ENCODE measurements at regions not wholly inside any gene's neighbourhood (a gene's known extent, or its start where the extent isn't known, plus 50 kb on each side); places are given as distances from the start of the nearest gene placed in this dataset.
"Not testable (repeated sequence)": the region's sequence is repeated elsewhere in the genome, so short reads cannot be mapped to it uniquely, and the experiment has no call there.

- Histone ChIP-seq H4K20me1 (ENCODE audit: low read depth) (no peaks in the 10 kb centered on the region), H3K4me1 (peaks cover 30% of the 10 kb centered on the region), H3K4me2 (no peak overlapping the region), H3K9me3 (ENCODE audit: low read depth) (no peaks in the 10 kb centered on the region), H3K27me3 (no peaks in the 10 kb centered on the region), H3K27ac (no peak overlapping the region), H3K79me2 (ENCODE audit: low read depth) (no peaks in the 10 kb centered on the region), H3K9ac (no peak overlapping the region), H3F3A (ENCODE audit: low read depth) (peaks cover 26% of the 10 kb centered on the region), H2AFZ (replicated peaks) (no peak overlapping the region), H3K4me3 (no peak overlapping the region), H3K36me3 (no peaks in the 10 kb centered on the region)
- Mint-ChIP-seq H3K9me3 (peaks cover 7% of the 10 kb centered on the region), H3K27me3 (ENCODE audit: insufficient read depth, low read depth) (no peaks in the 10 kb centered on the region), H3K4me1 (peaks cover 31% of the 10 kb centered on the region), H3K4me3 (no peak overlapping the region), H3K36me3 (no peaks in the 10 kb centered on the region), H3K27ac (no peak overlapping the region)
- TF ChIP-seq EZH2 (IDR thresholded peaks at IDR 0.05) = no peak
- TF ChIP-seq, protein P1, sequence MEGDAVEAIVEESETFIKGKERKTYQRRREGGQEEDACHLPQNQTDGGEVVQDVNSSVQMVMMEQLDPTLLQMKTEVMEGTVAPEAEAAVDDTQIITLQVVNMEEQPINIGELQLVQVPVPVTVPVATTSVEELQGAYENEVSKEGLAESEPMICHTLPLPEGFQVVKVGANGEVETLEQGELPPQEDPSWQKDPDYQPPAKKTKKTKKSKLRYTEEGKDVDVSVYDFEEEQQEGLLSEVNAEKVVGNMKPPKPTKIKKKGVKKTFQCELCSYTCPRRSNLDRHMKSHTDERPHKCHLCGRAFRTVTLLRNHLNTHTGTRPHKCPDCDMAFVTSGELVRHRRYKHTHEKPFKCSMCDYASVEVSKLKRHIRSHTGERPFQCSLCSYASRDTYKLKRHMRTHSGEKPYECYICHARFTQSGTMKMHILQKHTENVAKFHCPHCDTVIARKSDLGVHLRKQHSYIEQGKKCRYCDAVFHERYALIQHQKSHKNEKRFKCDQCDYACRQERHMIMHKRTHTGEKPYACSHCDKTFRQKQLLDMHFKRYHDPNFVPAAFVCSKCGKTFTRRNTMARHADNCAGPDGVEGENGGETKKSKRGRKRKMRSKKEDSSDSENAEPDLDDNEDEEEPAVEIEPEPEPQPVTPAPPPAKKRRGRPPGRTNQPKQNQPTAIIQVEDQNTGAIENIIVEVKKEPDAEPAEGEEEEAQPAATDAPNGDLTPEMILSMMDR (IDR thresholded peaks at IDR 0.05) = no peak
- DNase-seq (ENCODE audit: low spot score) = no peak
Observed at GRCh38 chr9:106023455-106023854, 329.1 kb downstream of the TMEM38B start.

- Histone ChIP-seq H3K4me3 (no peak overlapping the region), H3K4me2 (no peak overlapping the region), H3K79me2 (ENCODE audit: low read depth) (no peaks in the 10 kb centered on the region), H3K9ac (no peak overlapping the region), H3K4me1 (peaks cover 10% of the 10 kb centered on the region), H4K20me1 (ENCODE audit: low read depth) (no peaks in the 10 kb centered on the region), H3K9me3 (ENCODE audit: low read depth) (no peaks in the 10 kb centered on the region), H3K27ac (no peak overlapping the region), H2AFZ (replicated peaks) (peak overlapping the region; percentile 18), H3K36me3 (no peaks in the 10 kb centered on the region), H3K27me3 (no peaks in the 10 kb centered on the region), H3F3A (ENCODE audit: low read depth) (peaks cover 8% of the 10 kb centered on the region)
- Mint-ChIP-seq H3K4me1 (peaks cover 11% of the 10 kb centered on the region), H3K4me3 (no peak overlapping the region), H3K9me3 (peaks cover 16% of the 10 kb centered on the region), H3K27me3 (ENCODE audit: insufficient read depth, low read depth) (no peaks in the 10 kb centered on the region), H3K27ac (no peak overlapping the region), H3K36me3 (no peaks in the 10 kb centered on the region)
- DNase-seq (ENCODE audit: low spot score) = peak; percentile 41
- TF ChIP-seq EZH2phosphoT487 (IDR thresholded peaks at IDR 0.05) = no peak
- TF ChIP-seq, protein P1 (IDR thresholded peaks at IDR 0.05) = peak; percentile 42
Observed at GRCh38 chr9:106025453-106025852, 331.1 kb downstream of the TMEM38B start.

DNA sequence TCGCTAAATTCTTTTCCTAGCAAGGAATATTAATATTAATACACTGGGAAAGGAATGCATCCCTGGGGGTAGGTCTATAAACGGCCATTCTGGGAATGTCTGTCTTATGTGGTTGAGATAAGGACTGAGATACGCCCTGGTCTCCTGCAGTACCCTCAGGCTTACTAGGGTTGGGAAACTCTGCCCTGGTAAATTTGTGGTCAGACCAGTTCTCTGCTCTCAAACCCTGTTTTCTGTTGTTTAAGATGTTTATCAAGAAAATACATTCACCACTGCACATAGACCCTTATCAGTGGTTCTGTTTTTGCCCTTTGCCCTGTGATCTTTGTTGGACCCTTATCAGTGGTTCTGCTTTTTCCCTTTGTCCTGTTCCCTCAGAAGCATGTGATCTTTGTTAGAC, 335.8 kb downstream of the TMEM38B start:
- not testable (repeated sequence) for H3K27me3 Mint-ChIP-seq (ENCODE audit: insufficient read depth, low read depth); DNase-seq (ENCODE audit: low spot score); H3K27ac Mint-ChIP-seq; H3K27me3 ChIP-seq; H3K79me2 ChIP-seq (ENCODE audit: low read depth); H3K4me2 ChIP-seq; H3K36me3 ChIP-seq; H4K20me1 ChIP-seq (ENCODE audit: low read depth); H3K9me3 ChIP-seq (ENCODE audit: low read depth); H3K4me1 Mint-ChIP-seq; H3K36me3 Mint-ChIP-seq; H3K4me3 Mint-ChIP-seq; H3F3A ChIP-seq (ENCODE audit: low read depth); H3K27ac ChIP-seq; H3K4me3 ChIP-seq; H3K9ac ChIP-seq; H2AFZ ChIP-seq (replicated peaks)
- H3K4me1 ChIP-seq = peaks cover 12% of the 10 kb centered on the region
- peaks cover 15% of the 10 kb centered on the region for H3K9me3 Mint-ChIP-seq

GRCh38 chr9:106032978-106033377, 338.6 kb downstream of the TMEM38B start:
- H3K9me3 Mint-ChIP-seq = peaks cover 15% of the 10 kb centered on the region
- no peak overlapping the region for H3K4me3 Mint-ChIP-seq
- no peaks in the 10 kb centered on the region for H3F3A ChIP-seq (ENCODE audit: low read depth)
- peaks cover 6% of the 10 kb centered on the region for H3K27me3 Mint-ChIP-seq (ENCODE audit: insufficient read depth, low read depth)
- H3K9ac ChIP-seq = no peak overlapping the region
- no peak overlapping the region for H3K27ac Mint-ChIP-seq
- H2AFZ ChIP-seq (replicated peaks) = peak overlapping the region; percentile 36
- H4K20me1 ChIP-seq (ENCODE audit: low read depth) = no peaks in the 10 kb centered on the region
- no peaks in the 10 kb centered on the region for H3K36me3 ChIP-seq
- no peak for TF ChIP-seq EZH2 (IDR thresholded peaks at IDR 0.05)
- TF ChIP-seq, protein P1 (IDR thresholded peaks at IDR 0.05) = no peak
- no peak for TF ChIP-seq EZH2phosphoT487 (IDR thresholded peaks at IDR 0.05)
- H3K4me2 ChIP-seq = no peak overlapping the region
- DNase-seq (ENCODE audit: low spot score) = no peak
- no peaks in the 10 kb centered on the region for H3K36me3 Mint-ChIP-seq
- peaks cover 12% of the 10 kb centered on the region for H3K4me1 ChIP-seq
- no peaks in the 10 kb centered on the region for H3K79me2 ChIP-seq (ENCODE audit: low read depth)
- no peaks in the 10 kb centered on the region for H3K27me3 ChIP-seq
- H3K4me3 ChIP-seq = no peak overlapping the region
- H3K9me3 ChIP-seq (ENCODE audit: low read depth) = no peaks in the 10 kb centered on the region
- H3K4me1 Mint-ChIP-seq = peaks cover 5% of the 10 kb centered on the region
- H3K27ac ChIP-seq = no peak overlapping the region

All from neural progenitor cell (in vitro differentiated cells).